HG03045 (cell line): ENCODE measurements at regions not wholly inside any gene's neighbourhood (a gene's known extent, or its start where the extent isn't known, plus 50 kb on each side); places are given as distances from the start of the nearest gene placed in this dataset.

Experiments
- ATAC-seq: cut with Tn5 transposase; IDR thresholded peaks from one replicate; pipeline ENCODE4 v1.9.1; 2021; ENCODE audit warnings: mild to moderate bottlenecking, moderate library complexity; ENCODE audit not compliant: unreplicated experiment

DNA sequence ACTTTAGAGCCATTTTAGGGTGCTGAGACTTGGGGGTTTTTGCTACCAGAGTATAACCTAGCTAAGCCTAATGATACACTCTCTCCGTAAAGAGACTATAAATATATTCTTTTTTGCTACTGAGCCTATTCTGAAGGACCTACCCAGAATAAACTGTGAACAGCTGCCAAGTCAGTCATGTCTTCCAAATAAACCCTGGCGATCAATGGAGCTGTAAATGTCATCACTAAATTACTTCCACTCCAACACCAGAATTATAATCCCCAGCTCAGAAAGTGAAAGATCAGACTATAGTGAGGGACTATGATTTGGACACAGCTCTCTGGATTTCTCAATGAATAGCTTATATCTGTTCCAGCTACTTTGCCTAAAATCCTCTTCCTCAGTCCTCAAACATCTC is 178.9 kb downstream of the METTL4 start:
- no peak for ATAC-seq

DNA sequence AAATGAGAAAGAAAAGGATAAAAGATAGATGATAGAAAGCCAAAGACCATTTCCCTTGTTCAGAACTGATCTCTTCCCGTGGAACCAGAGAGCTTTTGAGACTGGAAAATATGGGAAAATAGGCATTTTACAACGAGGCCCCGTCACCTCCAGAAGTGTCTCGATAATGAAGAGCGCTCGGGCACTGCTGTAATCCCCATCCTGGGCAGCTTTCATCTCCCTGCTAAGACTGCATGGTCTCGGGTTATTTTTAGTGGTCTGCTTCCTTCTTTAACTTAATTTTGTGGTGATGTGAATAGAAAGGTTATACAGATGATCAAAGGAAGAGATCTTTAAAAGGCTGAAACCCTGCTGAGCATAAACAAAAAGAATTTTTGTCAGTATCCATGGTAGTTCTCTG is 176.6 kb downstream of the METTL4 start:
- no peak for ATAC-seq

DNA sequence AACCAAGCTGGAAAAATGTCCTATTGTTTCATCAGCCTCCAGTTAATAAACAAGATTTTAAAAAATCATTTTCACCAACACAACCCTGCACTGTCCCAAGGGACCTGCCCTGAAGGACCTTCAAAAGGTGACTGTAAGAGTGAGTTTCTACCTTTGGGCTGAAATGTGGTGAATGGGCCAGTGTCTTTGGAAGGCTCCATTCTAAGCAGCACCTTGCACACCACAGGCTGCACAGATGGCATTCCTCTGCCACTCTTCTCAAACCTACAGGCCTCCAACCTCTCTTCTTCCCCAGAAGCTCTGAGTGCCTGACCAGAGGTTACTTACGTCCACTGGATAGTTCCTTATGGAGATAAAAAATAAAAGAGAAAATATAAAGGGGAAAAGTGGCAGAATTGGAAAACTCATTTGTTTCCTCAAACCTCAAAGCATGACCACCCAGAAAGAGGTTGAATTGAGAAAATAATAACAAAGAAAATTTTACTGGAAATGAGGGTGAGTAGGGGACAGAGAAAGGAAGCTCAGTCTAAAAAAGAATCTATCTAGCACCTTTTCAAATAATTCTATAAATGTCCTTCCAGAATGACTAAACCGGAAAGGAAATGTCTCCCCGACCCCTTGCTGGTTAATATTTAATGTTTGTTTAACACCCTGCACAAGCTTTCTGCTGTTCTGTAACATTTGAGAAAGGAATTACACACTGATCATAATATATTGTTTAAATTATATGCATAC is 175.7 kb downstream of the METTL4 start:
- no peak for ATAC-seq

DNA sequence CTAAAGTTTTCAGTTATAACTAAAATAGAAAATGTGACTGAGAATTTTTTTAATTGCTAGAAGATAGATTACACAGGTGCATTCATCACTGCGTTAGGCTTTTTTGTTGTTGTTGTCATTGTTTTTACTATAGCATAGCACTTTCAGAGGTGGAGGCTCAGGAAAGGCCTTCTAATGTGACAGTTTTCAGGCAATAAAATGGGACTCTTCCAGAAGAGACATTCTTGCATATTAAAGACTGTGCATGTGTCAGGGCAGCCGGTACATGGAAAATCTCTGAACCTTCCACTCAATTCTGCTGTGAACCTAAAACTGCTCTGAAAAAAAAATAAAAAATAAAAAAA is 175.2 kb downstream of the METTL4 start:
- no peak for ATAC-seq

DNA sequence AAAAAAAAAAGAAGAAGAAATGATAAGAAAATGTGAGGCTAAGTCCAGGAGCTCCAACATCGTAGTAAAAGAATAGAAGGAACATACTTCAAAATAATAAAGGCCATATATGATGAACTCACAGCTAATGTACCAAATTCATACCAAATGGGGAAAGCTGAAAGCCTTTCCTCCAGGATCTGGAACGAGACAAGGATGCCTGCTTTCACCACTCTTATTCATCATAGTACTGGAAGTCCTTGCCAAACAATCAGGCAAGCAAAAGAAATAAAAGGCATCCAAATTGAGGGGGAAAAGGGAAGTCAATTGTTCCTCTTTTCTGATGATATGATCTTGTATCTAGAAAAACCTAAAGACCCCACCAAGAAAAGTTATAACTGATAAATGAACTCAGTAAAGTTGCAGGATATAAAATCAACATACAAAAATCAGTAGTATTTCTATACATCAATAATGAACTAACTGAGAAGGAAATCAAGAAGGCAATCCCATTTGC is 170.6 kb downstream of the METTL4 start:
- no peak for ATAC-seq

DNA sequence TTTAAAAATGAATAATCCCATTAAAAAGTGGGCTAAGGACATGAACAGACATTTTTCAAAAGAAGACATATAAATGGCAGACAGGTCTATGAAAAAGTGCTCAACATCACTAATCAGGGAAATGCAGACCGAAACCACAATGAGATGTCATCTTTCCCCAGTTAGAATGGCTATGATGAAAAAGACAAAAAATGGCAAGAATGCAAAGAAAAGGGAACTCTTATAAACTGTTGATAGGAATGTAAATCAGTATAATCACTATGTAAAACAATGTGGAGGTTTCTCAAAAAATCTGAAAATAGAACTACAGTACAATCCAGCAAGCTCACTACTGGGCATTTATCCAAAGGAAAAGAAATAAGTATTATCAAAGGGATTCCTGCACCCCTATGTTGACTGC is 169.2 kb downstream of the METTL4 start:
- ATAC-seq, result no peak

DNA sequence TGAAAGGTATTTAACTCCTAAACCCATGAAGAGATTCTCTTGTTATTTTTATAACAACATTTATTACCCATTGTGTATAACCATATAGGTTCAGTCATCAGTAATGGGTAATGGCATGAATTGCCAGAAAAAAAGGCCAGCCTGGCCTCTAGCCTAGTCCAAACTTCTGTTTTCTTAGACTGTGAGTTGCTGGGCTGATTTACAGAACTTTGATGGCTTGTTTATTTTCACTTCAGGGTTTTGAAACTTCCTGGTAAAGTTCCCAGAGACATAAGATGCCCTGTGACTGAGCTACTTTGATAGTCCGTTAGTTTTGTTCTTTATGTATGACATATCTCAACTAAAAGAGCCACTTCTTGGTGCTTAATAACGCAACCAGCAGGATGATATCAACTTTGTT is 164.8 kb downstream of the METTL4 start:
- no peak for ATAC-seq

DNA sequence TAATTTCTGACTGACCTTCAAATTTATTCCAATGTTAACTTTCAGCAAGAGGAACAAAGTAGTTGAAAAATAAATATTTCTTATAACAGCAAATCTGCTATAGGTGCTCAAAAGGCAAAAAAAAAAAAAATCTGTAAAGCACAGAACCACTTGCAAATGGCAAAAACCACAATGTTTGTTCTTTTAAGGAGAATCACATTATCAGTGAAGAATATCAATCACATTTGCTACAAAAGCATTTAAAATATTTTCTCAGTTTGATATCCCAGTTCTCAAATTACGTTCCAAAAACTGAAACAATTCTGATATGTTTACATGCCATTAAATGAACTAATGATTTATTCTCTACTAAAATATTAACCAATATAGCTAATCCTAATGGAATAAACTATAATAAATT is 163.3 kb downstream of the METTL4 start:
- no peak for ATAC-seq

DNA sequence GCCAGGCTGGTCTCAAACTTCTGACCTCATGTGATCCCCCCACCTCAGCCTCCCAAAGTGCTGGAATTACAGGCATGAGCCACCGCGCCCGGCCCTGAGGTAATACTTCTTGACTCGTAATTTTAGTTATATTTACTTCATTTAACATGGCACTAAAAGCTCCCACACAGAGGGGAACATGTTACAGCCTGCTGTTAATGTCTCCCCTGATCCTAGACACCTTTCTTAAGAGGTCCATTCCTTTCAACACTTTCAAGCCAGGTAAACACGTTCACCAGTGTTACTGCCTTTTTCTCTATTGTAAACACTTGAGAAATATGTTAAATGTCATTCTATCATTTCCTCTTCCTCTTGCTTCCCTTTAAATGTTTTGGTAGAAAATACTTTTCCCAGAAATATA is 161.4 kb downstream of the METTL4 start:
- no peak for ATAC-seq

DNA sequence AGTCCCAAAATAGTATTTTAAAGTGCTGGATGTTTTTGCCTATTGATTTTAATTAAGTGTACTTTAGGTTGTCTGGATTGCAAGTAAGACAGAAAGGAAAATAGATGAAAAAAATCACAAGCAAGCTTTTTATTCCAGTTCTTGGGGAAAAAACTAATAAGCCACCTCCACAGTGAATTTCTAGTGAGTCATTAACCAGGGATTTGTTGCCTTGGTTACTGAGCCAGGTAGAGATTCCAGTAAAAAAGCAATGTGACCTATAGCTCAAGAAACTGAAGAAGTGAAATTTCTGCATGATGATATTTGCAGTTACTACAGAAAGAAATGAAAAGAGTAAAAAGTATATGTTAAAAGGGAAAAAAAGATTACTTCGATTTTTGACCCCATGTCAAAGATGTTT is 160.6 kb downstream of the METTL4 start:
- ATAC-seq, result no peak

DNA sequence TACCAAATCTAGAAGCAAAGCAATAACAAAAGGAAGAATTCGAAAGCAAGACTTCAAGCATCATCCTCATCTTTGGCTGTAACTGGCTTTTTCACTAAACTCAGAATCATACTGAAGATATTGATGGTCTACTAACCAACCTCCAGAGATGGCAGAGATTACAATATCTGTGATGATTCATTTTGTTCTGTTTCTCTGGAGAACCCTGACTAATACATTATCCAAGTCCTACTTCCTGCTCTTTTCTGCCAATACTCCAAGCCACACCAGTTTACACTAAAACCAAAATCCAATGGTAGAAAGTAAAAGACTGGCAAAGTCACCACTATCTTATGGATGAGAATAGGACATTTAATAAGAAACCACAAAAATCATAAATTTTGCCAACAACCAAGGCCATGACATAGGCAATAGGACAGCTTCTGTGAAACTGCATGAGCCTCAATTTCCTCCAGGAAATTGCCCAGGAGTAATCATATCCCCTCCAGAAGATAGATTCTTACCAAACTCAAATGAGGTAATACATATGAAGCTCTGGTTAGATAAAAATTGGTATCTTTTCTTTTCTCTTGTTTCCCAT is 159.8 kb downstream of the METTL4 start:
- ATAC-seq, result no peak

DNA sequence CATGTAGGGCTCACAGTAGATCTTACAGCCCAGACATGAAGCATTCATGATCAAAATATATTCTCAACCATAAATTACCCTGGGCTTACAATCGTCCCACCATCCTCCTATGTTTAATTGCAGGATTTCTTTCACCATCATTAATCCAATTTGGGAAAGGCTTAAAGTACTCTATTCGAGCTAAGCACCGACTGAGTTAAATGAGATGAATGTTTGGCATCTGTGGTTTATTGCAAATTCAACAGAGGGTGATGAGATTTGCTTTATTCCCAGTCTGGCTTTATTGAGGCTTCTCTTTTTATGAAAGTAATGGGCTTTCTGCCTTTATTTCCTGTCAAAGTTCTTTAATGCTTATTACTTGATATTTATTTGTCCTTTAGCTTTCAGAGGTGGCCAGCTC is 159.0 kb downstream of the METTL4 start:
- ATAC-seq, result no peak

DNA sequence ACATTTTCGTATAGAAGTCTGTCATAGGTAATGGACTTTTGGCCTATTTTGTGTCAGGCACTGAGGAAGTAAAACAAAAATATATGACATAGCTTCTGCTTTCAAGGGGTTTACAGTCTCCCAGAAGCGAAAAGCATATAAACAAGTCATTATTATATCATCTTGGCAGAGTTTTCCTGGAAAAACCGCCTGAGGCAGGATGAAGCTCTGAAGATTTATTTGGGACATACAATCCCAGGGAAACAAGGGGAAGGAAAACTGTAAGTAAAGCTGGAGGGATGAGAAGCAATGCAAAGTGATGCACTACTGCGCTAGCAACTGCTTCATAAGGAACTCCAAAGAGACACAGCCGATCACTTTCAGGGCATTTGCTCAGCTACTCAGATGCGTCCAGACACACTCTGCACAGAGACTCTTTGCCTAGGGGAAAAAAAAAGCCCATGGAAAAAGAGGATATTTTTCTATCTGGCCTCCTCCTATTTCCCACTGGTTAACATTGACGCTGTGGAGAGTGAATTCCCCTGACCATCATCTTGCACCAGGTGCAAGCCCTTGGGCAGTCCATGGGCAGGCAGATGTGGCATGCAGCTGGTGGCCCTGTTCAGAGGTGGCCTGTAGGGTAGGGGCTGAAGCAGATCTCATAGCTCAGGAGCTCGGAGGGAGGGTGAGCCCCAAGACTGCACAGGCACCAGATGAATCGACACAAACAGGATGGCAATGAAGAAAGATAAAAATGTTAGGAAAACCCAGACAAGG is 158.1 kb downstream of the METTL4 start:
- ATAC-seq, result no peak

DNA sequence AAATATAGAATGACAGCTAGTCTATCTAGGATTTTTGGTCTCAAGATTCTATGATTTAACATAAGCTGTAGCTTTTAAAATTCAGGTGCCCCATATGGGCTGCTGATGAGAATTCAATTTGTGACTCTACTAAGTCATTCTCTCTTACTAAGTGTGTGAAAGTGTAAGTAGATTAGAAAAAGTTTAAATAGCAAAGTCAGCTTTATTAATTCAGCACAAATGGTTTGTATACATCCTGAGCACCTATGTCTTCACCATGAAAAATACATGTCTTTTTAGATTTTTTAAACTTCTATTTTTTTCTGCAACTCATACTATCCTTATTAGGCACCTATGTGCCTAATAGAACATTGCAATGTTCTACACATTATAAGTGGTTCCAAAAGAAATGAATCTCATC is 157.1 kb downstream of the METTL4 start:
- ATAC-seq, result no peak

DNA sequence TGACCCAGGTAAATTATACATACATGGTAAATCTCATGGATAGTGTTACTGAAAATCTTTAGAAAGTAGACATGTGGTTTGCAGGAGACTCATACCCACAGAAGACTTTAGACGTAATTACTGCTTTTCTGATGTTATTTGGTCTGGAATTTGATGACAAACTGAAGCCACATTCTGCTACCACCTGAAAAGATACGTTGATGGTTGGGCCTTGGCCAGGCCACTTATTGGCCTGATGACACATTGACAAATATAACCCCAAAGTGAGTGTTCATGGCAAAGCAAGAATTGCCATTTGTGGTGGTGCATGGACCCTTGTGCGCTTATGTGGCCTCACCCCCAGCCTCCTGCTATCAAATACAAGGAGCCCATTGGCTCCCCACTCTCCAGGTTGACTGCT is 155.6 kb downstream of the METTL4 start:
- no peak for ATAC-seq

DNA sequence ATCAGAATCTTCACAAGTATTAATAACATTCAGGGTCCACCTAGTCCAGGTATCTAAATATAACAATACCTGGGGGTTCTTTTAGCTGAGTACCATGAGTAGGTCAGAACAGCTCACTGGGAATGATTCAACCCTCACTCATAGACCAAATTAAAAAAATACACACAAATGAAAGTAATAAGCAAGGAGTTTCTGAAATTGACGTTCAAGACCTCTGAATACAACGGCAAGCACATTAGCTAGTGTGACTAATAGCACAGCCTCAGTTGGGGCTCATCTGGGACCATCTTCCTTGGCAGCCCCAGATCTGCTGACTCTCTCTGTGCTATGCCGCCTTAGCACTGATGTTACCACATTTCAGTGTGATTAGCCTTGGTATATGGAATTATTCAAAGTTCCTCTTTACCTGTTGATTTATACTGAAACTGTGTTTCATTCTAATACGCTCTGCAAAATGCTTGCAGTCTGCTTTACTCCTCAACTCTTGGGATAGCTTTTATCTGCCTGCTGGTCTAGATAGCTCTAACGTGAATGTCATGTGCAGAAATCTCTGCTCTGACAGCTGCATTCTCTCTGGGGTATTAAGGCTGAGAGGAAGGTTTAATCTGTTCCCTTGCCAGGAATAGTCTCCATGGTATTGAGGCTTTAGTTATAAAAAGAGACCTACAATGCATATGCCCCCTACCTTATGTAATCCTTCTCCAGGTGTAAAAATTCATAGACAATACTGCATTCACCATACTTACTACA is 153.3 kb downstream of the METTL4 start:
- no peak for ATAC-seq

DNA sequence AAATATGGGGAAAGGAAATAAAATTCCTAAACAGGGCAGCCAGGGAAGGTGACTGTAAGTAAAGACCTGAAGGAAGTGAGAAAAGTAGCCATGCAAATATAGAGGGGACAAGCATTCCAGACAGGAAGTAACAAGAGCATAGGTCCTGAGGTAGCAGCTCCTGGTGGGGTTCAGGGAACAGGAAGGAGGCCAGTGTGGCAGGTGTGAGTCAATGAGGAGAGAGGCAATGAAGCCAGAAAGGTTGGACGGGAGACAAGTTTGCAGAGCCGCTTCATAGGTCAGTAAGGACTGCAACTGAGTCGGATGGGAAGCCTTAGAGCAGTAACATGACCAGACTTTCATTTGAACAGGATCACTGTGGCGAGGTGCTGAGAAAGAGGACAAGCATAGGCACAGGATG is 150.9 kb downstream of the METTL4 start:
- no peak for ATAC-seq

DNA sequence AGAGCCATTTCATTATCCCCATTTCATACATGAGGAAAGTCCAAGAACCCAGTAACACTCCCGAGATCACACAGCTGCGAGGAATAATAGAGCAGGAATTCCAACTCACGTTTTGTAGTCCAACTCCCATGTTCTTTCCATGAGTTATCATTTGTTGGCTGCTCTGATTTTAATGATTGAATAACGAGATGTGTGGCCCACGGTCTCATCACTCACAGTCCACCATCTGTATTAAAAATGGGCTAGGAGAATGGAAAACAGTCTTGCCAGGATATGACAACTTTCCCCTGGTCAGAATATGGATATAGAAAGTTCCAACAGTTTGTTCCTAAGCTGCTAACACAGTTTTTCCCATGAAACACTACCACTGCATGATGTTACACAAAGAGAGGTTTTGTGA is 147.5 kb downstream of the METTL4 start:
- ATAC-seq, result no peak

DNA sequence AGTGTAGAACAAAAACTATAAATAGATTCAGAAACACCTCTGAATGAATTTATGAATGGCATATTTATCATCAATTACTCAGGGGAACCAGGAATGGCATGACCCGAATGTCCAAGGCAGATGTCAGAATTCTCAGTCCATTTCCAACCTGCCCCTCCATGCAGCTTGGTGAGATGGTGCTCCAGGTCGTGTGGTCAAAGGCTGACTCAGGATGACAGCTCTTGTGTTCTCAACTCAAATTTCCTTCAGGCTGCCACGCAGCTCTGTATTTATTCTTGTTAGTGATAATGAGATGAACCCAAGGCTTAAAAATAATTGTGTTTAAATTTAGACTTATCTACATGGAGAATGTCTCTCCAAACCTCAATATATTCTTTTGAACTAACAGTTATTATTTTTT is 146.9 kb downstream of the METTL4 start:
- ATAC-seq, result no peak

DNA sequence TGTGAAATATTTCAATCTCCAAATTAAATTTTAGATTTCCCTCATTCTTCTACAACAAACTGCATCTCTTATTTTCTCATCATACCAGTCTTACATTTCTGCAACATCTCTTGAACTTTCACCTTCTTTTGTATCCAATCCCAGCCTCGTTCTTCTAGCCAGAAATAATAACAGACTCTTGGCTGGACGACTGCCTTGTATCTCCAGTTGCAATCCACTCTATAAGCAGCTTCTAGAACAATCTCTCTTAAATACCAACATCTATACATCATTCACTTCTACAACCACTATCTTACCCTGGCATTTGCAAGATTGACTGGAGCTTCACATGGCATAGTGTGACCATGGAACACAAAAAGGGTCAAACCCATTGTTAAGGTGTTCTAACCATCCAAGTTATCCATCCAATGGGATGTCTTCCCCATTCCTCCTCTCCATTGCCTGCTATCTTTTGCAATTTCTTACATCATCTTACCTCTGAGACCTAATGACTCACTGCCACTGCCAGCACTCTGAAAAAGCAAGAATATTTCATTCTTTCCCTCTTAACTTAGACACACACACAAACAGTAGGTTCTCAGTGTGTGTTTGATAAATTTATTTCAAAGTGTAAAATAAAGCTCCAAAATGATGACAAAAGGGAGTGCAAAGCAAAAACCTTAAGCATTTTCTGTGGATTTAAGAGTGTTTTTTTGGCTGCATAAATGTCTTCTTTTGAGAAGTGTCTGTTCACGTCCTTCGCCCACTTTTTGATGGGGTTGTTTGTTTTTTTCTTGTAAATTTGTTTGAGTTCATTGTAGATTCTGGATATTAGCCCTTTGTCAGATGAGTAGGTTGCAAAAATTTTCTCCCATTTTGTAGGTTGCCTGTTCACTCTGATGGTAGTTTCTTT is 145.6 kb downstream of the METTL4 start:
- ATAC-seq, result no peak

DNA sequence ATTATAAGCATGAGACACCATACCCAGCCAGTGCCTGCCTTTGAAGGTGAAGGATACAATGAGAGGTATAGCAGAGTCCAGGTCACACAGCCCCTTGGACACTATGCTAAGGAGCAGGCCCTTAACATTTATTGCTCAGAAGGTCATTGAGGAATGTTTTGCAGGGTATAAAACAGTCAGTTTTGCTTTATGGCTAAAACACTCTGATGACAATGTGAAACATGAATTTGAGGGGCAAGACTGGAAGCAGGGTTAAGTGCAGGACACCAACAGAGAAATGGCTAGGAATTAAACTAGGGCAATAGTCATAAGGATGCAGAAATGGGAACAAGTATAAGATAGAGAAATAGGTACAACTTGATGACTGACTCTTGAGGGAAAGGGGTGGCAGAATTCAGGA is 141.1 kb downstream of the METTL4 start:
- no peak for ATAC-seq
